Adipocyte (in vitro differentiated cells): ENCODE measurements at regions not wholly inside any gene's neighbourhood (a gene's known extent, or its start where the extent isn't known, plus 50 kb on each side); places are given as distances from the start of the nearest gene placed in this dataset.

ENCODE experiments used
- DNase-seq: peaks from one replicate; pipeline ENCODE4 v3.0.0-alpha.2; 2015; ENCODE audit warnings: low read depth
- H3K27me3 ChIP-seq: replicated peaks from 2 replicates; pipeline ENCODE4 v1.7.0; 2013; ENCODE audit warnings: mild to moderate bottlenecking, low read length, moderate library complexity; ENCODE audit not compliant: control insufficient read depth, insufficient read depth
- H3K36me3 ChIP-seq: 2 replicates; pipeline ENCODE4 v1.7.0; 2013; ENCODE audit warnings: low read length, mild to moderate bottlenecking, moderate library complexity; ENCODE audit not compliant: control insufficient read depth, insufficient read depth, severe bottlenecking
- H3K4me1 ChIP-seq: 2 replicates; pipeline ENCODE4 v1.7.0; 2013; ENCODE audit warnings: mild to moderate bottlenecking, low read length, moderate library complexity; ENCODE audit not compliant: control insufficient read depth, insufficient read depth
- H3K4me3 ChIP-seq: 2 replicates; pipeline ENCODE4 v1.7.0; 2013; ENCODE audit warnings: mild to moderate bottlenecking, low read length, moderate library complexity
- H3K9ac ChIP-seq: 2 replicates; pipeline ENCODE4 v1.7.0; 2013; ENCODE audit warnings: mild to moderate bottlenecking, low read length, moderate library complexity
- H3K9me3 ChIP-seq: 2 replicates; pipeline ENCODE4 v1.7.0; 2013; ENCODE audit warnings: mild to moderate bottlenecking, low read length, moderate library complexity; ENCODE audit not compliant: control insufficient read depth

GRCh38 chrX:4971646-4972045, 1257.0 kb downstream of the NLGN4X start:
- no peak overlapping the region for H3K9ac ChIP-seq

GRCh38 chrX:4964112-4964511, 1250.7 kb upstream of the PRKX start:
- Histone ChIP-seq H3K27me3 (no peaks in the 10 kb centered on the region), H3K9me3 (peaks cover 8% of the 10 kb centered on the region), H3K4me3 (no peak overlapping the region), H3K4me1 (no peaks in the 10 kb centered on the region), H3K36me3 (no peaks in the 10 kb centered on the region), H3K9ac (no peak overlapping the region)
- DNase-seq: no peak

More at GRCh38 chrX:4971646-4972045, 1257.0 kb downstream of the NLGN4X start:
- Histone ChIP-seq H3K36me3 (no peaks in the 10 kb centered on the region), H3K9me3 (peaks cover 8% of the 10 kb centered on the region), H3K4me3 (no peak overlapping the region), H3K4me1 (no peaks in the 10 kb centered on the region), H3K27me3 (no peaks in the 10 kb centered on the region)
- no peak for DNase-seq

DNA sequence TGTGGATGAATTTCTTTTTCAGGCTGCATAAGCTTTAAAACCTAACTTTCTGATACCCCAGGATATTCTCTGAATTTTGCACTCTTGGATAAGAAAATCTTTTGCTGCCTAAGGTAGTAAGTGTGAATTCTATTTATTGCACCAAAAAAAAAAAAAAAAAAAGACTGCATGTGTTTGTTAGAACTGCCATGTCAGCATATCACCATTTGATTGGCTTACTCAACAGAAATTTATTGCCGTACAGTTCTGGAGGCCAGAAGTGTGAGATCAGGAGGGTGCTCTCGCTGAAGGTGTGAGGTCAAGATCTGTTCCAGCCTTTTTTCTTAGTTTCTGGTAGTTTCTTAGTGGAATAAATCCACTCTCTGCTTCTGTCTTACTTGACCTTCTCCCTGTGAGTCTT, 1250.0 kb upstream of the PRKX start:
- Histone ChIP-seq H3K36me3 (no peaks in the 10 kb centered on the region), H3K9ac (no peak overlapping the region), H3K4me1 (no peaks in the 10 kb centered on the region), H3K4me3 (no peak overlapping the region), H3K9me3 (peaks cover 8% of the 10 kb centered on the region), H3K27me3 (no peaks in the 10 kb centered on the region)
- DNase-seq: no peak

- Histone ChIP-seq H3K9me3 (no peaks in the 10 kb centered on the region), H3K36me3 (no peaks in the 10 kb centered on the region), H3K9ac (no peak overlapping the region), H3K27me3 (no peaks in the 10 kb centered on the region), H3K4me3 (no peak overlapping the region), H3K4me1 (no peaks in the 10 kb centered on the region)
- no peak for DNase-seq
These were observed 1231.3 kb upstream of the PRKX start for GRCh38 chrX:4944767-4945166.

DNA sequence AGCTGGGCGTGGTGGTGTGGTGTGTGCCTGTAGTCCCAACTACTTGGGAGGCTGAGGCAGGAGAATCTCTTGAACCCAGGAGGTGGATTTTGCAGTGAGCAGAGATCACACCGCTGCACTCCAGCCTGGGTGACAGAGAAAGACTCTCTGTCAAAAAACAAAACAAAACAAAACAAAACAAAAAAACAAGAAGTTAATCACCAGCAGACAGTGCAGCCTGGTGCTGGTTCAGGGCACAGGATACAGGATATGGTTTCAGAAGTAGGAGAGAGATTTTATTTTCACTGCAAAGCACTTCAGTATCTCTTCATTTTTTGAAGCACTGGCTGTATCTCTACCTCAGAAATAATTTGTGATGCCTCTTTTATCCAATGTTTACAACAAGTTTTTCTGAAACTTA, 1222.9 kb upstream of the PRKX start:
- Histone ChIP-seq H3K4me3 (no peak overlapping the region), H3K4me1 (no peaks in the 10 kb centered on the region), H3K27me3 (no peaks in the 10 kb centered on the region), H3K9ac (no peak overlapping the region), H3K9me3 (no peaks in the 10 kb centered on the region), H3K36me3 (no peaks in the 10 kb centered on the region)
- DNase-seq: no peak

DNA sequence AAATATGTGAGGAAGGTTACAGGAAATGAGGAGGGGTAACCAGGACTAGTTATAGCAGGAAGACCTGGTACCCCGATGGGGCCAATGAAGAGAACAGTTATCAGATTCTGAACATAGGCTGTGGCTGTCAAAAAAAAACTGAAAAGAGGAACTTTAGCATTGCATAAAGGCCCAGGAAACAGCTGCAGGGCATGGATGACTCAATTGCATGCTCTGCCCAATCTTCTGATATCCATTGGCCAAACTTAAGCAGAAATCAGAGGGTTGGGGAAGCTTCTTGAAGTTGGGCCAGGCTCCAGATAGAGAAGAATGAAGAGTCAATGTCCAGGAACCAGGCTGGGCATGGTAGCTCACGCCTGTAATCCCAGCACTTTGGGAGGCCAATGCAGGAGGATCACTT, 1222.4 kb upstream of the PRKX start:
- no peak for DNase-seq
- Histone ChIP-seq H3K4me1 (no peaks in the 10 kb centered on the region), H3K27me3 (no peaks in the 10 kb centered on the region), H3K36me3 (no peaks in the 10 kb centered on the region), H3K9ac (no peak overlapping the region), H3K4me3 (no peak overlapping the region), H3K9me3 (no peaks in the 10 kb centered on the region)

- no peaks in the 10 kb centered on the region for H3K36me3 ChIP-seq
- no peaks in the 10 kb centered on the region for H3K27me3 ChIP-seq
- no peak for DNase-seq
These were observed 1222.0 kb upstream of the PRKX start for GRCh38 chrX:4935401-4935800.

GRCh38 chrX:4932790-4933189, 1219.3 kb upstream of the PRKX start:
- no peaks in the 10 kb centered on the region for H3K4me1 ChIP-seq
- no peak for DNase-seq

More at GRCh38 chrX:4935401-4935800, 1222.0 kb upstream of the PRKX start:
- Histone ChIP-seq H3K9me3 (no peaks in the 10 kb centered on the region), H3K4me1 (no peaks in the 10 kb centered on the region), H3K9ac (no peak overlapping the region), H3K4me3 (no peak overlapping the region)

GRCh38 chrX:4930426-4930825, 1217.0 kb upstream of the PRKX start:
- no peaks in the 10 kb centered on the region for H3K27me3 ChIP-seq
- H3K9me3 ChIP-seq: no peaks in the 10 kb centered on the region

More at GRCh38 chrX:4932790-4933189, 1219.3 kb upstream of the PRKX start:
- no peaks in the 10 kb centered on the region for H3K27me3 ChIP-seq
- H3K9ac ChIP-seq: no peak overlapping the region
- H3K36me3 ChIP-seq: no peaks in the 10 kb centered on the region
- H3K4me3 ChIP-seq: no peak overlapping the region
- H3K9me3 ChIP-seq: no peaks in the 10 kb centered on the region

DNA sequence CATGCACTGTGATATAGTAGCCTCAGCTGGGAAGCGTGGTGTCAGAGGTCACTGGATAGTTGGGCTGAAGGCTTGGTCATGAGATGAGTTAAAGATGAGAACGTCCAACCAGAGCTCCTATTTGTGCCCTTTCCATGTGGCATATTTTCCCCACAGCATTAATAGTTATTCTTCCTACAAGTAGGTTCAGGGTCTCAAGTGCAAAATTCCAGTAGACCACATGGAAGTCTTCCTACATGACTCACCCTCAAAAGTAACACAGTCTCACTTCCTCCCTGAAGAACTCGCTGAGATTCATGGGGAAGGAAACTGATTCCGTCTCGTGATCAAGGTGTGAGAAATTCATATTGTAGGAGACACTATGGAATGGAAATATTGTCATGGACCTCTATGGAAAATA, 1212.5 kb upstream of the PRKX start:
- Histone ChIP-seq H3K36me3 (no peaks in the 10 kb centered on the region), H3K4me1 (no peaks in the 10 kb centered on the region), H3K4me3 (no peak overlapping the region), H3K27me3 (no peaks in the 10 kb centered on the region), H3K9me3 (peaks cover 2% of the 10 kb centered on the region), H3K9ac (no peak overlapping the region)
- DNase-seq: no peak

More at GRCh38 chrX:4930426-4930825, 1217.0 kb upstream of the PRKX start:
- DNase-seq: no peak
- H3K36me3 ChIP-seq: no peaks in the 10 kb centered on the region
- no peak overlapping the region for H3K4me3 ChIP-seq
- H3K9ac ChIP-seq: no peak overlapping the region
- H3K4me1 ChIP-seq: no peaks in the 10 kb centered on the region

DNA sequence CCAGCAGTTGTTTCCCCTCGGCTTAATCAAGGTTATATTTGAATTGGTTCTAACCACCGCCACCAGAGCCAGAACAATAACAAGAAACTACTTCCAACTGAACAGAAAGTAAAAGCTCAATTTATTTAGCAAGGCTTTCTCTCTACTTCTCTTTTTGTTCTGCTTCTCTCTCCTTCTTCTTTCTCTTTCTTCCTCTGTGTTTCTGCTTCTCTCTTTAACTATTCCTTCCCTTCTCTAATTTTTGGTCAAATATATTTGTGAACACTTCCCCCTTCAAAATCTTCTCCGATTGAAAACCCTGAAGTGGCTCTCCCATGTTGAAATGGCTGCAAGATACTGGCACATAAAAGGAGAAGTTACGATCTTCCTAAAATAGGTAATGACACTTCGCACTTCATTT, 1195.9 kb upstream of the PRKX start:
- Histone ChIP-seq H3K4me1 (no peaks in the 10 kb centered on the region), H3K9ac (no peak overlapping the region), H3K36me3 (no peaks in the 10 kb centered on the region), H3K9me3 (no peaks in the 10 kb centered on the region), H3K4me3 (no peak overlapping the region), H3K27me3 (no peaks in the 10 kb centered on the region)
- no peak for DNase-seq

DNA sequence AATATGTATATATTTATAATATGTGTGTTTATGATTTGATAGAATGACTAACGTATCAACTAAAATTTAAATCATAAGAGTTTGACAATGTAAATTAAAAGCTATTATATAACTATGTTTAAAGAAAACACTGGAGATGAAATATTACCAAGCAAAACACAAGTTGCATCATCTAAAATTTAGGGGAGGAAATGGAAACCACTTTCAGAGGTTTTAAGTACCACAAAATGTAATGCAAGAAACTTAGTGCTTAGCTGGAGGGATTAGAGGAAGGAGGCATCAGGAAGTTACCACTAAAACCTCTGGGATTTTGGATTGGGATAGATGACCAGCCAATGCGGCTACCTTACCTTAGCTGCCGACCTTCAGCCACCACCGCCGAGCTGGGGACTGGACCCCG, 1192.1 kb upstream of the PRKX start:
- Histone ChIP-seq H3K36me3 (no peaks in the 10 kb centered on the region), H3K4me3 (no peak overlapping the region), H3K9me3 (no peaks in the 10 kb centered on the region), H3K27me3 (no peaks in the 10 kb centered on the region), H3K9ac (no peak overlapping the region), H3K4me1 (no peaks in the 10 kb centered on the region)
- DNase-seq: no peak
